C4-2B (cell line): ENCODE measurements at regions not wholly inside any gene's neighbourhood (a gene's known extent, or its start where the extent isn't known, plus 50 kb on each side); places are given as distances from the start of the nearest gene placed in this dataset.

ENCODE experiments used
- ZFX ChIP-seq: fragments of 450-650 bp; IDR thresholded peaks from 2 replicates; pipeline ENCODE4 v1.6.1; 2017
- TF ChIP-seq, protein P1 (sequence below): fragments of 450-650 bp; conservative IDR thresholded peaks from 2 replicates; pipeline ENCODE4 v1.5.1; 2017; ENCODE audit warnings: mild to moderate bottlenecking

GRCh38 chr15:100704281-100705055, 102.1 kb downstream of the ASB7 start:
- TF ChIP-seq, protein P1, sequence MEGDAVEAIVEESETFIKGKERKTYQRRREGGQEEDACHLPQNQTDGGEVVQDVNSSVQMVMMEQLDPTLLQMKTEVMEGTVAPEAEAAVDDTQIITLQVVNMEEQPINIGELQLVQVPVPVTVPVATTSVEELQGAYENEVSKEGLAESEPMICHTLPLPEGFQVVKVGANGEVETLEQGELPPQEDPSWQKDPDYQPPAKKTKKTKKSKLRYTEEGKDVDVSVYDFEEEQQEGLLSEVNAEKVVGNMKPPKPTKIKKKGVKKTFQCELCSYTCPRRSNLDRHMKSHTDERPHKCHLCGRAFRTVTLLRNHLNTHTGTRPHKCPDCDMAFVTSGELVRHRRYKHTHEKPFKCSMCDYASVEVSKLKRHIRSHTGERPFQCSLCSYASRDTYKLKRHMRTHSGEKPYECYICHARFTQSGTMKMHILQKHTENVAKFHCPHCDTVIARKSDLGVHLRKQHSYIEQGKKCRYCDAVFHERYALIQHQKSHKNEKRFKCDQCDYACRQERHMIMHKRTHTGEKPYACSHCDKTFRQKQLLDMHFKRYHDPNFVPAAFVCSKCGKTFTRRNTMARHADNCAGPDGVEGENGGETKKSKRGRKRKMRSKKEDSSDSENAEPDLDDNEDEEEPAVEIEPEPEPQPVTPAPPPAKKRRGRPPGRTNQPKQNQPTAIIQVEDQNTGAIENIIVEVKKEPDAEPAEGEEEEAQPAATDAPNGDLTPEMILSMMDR, result no peak
- no peak for TF ChIP-seq ZFX
